ENCODE measurements at regions not wholly inside any gene's neighbourhood (a gene's known extent, or its start where the extent isn't known, plus 50 kb on each side); places are given as distances from the start of the nearest gene placed in this dataset.

- Histone ChIP-seq H3K36me3 (no peaks in the 10 kb centered on the region), H3K27me3 (no peaks in the 10 kb centered on the region), H3K27ac (no peak overlapping the region), H3K4me1 (no peaks in the 10 kb centered on the region), H3K9me3 (no peaks in the 10 kb centered on the region), H3K4me3 (no peak overlapping the region)
- intact Hi-C loops (cut with DNase I; ENCODE audit: low total_unique reads) = no loop called here
- no peak for DNase-seq
- TF ChIP-seq CTCF (IDR thresholded peaks at IDR 0.05) (no peak), POLR2A (IDR thresholded peaks at IDR 0.05) (no peak)
Measured at GRCh38 chr4:157728215-157728614, 444.6 kb downstream of the GASK1B start.

GRCh38 chr4:157727163-157727562, 445.7 kb downstream of the GASK1B start:
- Histone ChIP-seq H3K36me3 (no peaks in the 10 kb centered on the region), H3K4me3 (no peak overlapping the region), H3K27me3 (no peaks in the 10 kb centered on the region), H3K9me3 (no peaks in the 10 kb centered on the region), H3K27ac (no peak overlapping the region), H3K4me1 (no peaks in the 10 kb centered on the region)
- TF ChIP-seq POLR2A (IDR thresholded peaks at IDR 0.05) (no peak), CTCF (IDR thresholded peaks at IDR 0.05) (no peak)
- no peak for DNase-seq
- intact Hi-C loops (cut with DNase I; ENCODE audit: low total_unique reads) = no loop called here

- Histone ChIP-seq H3K4me3 (no peak overlapping the region), H3K36me3 (no peaks in the 10 kb centered on the region), H3K4me1 (no peaks in the 10 kb centered on the region), H3K9me3 (no peaks in the 10 kb centered on the region), H3K27ac (no peak overlapping the region), H3K27me3 (no peaks in the 10 kb centered on the region)
- TF ChIP-seq POLR2A (IDR thresholded peaks at IDR 0.05) = no peak
- no peak for TF ChIP-seq CTCF (IDR thresholded peaks at IDR 0.05)
- intact Hi-C loops (cut with DNase I; ENCODE audit: low total_unique reads) = no loop called here
- DNase-seq = no peak
Measured at GRCh38 chr4:157722146-157722545, 450.7 kb downstream of the GASK1B start.

- no peak overlapping the region for H3K27ac ChIP-seq
- no peaks in the 10 kb centered on the region for H3K9me3 ChIP-seq
- DNase-seq = peak; percentile 29 to 31
- H3K4me1 ChIP-seq = no peaks in the 10 kb centered on the region
- no peak overlapping the region for H3K4me3 ChIP-seq
- no peak for TF ChIP-seq CTCF (IDR thresholded peaks at IDR 0.05)
- TF ChIP-seq POLR2A (IDR thresholded peaks at IDR 0.05) = no peak
- no peaks in the 10 kb centered on the region for H3K27me3 ChIP-seq
- H3K36me3 ChIP-seq = no peaks in the 10 kb centered on the region
- intact Hi-C loops (cut with DNase I; ENCODE audit: low total_unique reads) = no loop called here
Measured at GRCh38 chr4:157713342-157713741, 459.5 kb downstream of the GASK1B start.

GRCh38 chr4:157706155-157706554, 466.7 kb downstream of the GASK1B start:
- no peak for DNase-seq
- Histone ChIP-seq H3K4me1 (no peaks in the 10 kb centered on the region), H3K27me3 (no peaks in the 10 kb centered on the region), H3K4me3 (no peak overlapping the region), H3K27ac (no peak overlapping the region), H3K9me3 (no peaks in the 10 kb centered on the region), H3K36me3 (no peaks in the 10 kb centered on the region)
- TF ChIP-seq POLR2A (IDR thresholded peaks at IDR 0.05) (no peak), CTCF (IDR thresholded peaks at IDR 0.05) (no peak)
- intact Hi-C loops (cut with DNase I; ENCODE audit: low total_unique reads) = no loop called here

Measured in uterus (tissue), 3 donors.